Prostate gland (tissue), 2 donors: ENCODE measurements at regions not wholly inside any gene's neighbourhood (a gene's known extent, or its start where the extent isn't known, plus 50 kb on each side); places are given as distances from the start of the nearest gene placed in this dataset.

Experiments
- DNase-seq: peaks from one replicate; pipeline ENCODE4 v3.0.0-alpha.2; 2019; ENCODE audit warnings: low spot score
- H3K27ac ChIP-seq, 2 donors: fragments of 200-600 bp; sonication (generic); 2 replicates each; pipeline ENCODE4 v1.5.1; 2017 to 2019
- H3K27me3 ChIP-seq: fragments of 200-600 bp; sonication (generic); replicated peaks from 2 replicates; pipeline ENCODE4 v1.5.1; 2019; ENCODE audit not compliant: insufficient read depth
- H3K36me3 ChIP-seq, 2 donors: fragments of 200-600 bp; sonication (generic); 1 replicate in 1 of 2; 2 replicates in 1 of 2; pipeline versions ENCODE4 v1.5.1 to v1.8.1; 2017 to 2019
- H3K4me1 ChIP-seq: fragments of 200-600 bp; sonication (generic); replicated peaks from 2 replicates; pipeline ENCODE4 v1.5.1; 2019
- H3K4me3 ChIP-seq, 2 donors: fragments of 200-600 bp; sonication (generic); 2 replicates each; pipeline ENCODE4 v1.5.1; 2017 to 2019
- H3K9me3 ChIP-seq: fragments of 200-600 bp; sonication (generic); 2 replicates; pipeline ENCODE4 v1.5.1; 2017
- CTCF ChIP-seq, 4 experiments: fragments of 200-600 bp in 2 of 4; fragments of 450-650 bp in 2 of 4; sonication (generic) in 2 of 4; IDR thresholded peaks; 1 replicate in 3 of 4; 2 replicates in 1 of 4; pipeline ENCODE4 v1.5.1; 2016 to 2019; ENCODE audit warnings: antibody characterized with exemption in 4 of 4, mild to moderate bottlenecking in 2 of 4, moderate library complexity in 2 of 4
- POLR2A ChIP-seq: fragments of 450-650 bp; IDR thresholded peaks from one replicate; pipeline ENCODE4 v1.6.1; 2016; ENCODE audit warnings: antibody characterized with exemption, mild to moderate bottlenecking
- POLR2AphosphoS5 ChIP-seq: sonication (generic); formaldehyde crosslinking; IDR thresholded peaks from one replicate; pipeline ENCODE4 v1.6.1; 2017; ENCODE audit warnings: antibody characterized with exemption
- WGBS: methylation state at CpG from one replicate; pipeline ENCODE4 v1.1.5; 2018; 5-methylcytosine and 5-hydroxymethylcytosine counted together
- intact Hi-C: fragments of 100-400 bp; cut with DNase I; formaldehyde crosslinking; loops from one replicate; pipeline ENCODE4 v1.14.2; 2022

GRCh38 chr2:104736026-104736425 is 117.9 kb upstream of the POU3F3 start:
- Histone ChIP-seq H3K27ac (no peak overlapping the region), H3K36me3 (no peaks in the 10 kb centered on the region), H3K4me3 (no peak overlapping the region), H3K27me3 (no peaks in the 10 kb centered on the region), H3K9me3 (no peaks in the 10 kb centered on the region), H3K4me1 (no peaks in the 10 kb centered on the region)
- whole genome bisulfite sequencing: 90% methylated on average over 7 of the region's 7 CpGs
- no peak for DNase-seq
- intact Hi-C loops: no loop called here
- TF ChIP-seq CTCF (IDR thresholded peaks at IDR 0.05) (no peak), POLR2AphosphoS5 (no peak), POLR2A (no peak)

GRCh38 chr2:104741860-104742259 is 112.1 kb upstream of the POU3F3 start:
- intact Hi-C loops: no loop called here
- no peaks in the 10 kb centered on the region for H3K36me3 ChIP-seq
- no peaks in the 10 kb centered on the region for H3K27me3 ChIP-seq
- no peaks in the 10 kb centered on the region for H3K4me1 ChIP-seq
- WGBS: 97% methylated on average over 3 of the region's 3 CpGs
- no peaks in the 10 kb centered on the region for H3K9me3 ChIP-seq
- H3K27ac ChIP-seq: no peak overlapping the region
- H3K4me3 ChIP-seq: no peak overlapping the region
- no peak for DNase-seq
- TF ChIP-seq POLR2A (no peak), CTCF (IDR thresholded peaks at IDR 0.05) (no peak), POLR2AphosphoS5 (no peak)

- intact Hi-C loops: no loop called here
- H3K27ac ChIP-seq: no peak overlapping the region
- 87% methylated on average over 6 of the region's 6 CpGs for WGBS
- no peak for DNase-seq
- no peak overlapping the region for H3K4me3 ChIP-seq
- H3K36me3 ChIP-seq: no peaks in the 10 kb centered on the region
- no peaks in the 10 kb centered on the region for H3K9me3 ChIP-seq
- no peaks in the 10 kb centered on the region for H3K4me1 ChIP-seq
- H3K27me3 ChIP-seq: no peaks in the 10 kb centered on the region
- TF ChIP-seq CTCF (IDR thresholded peaks at IDR 0.05): no peak
- TF ChIP-seq POLR2A: no peak
Observed at GRCh38 chr2:104744537-104744936, 109.4 kb upstream of the POU3F3 start.

- Histone ChIP-seq H3K4me3 (no peak overlapping the region), H3K4me1 (no peaks in the 10 kb centered on the region), H3K27ac (no peak overlapping the region), H3K36me3 (no peaks in the 10 kb centered on the region), H3K9me3 (no peaks in the 10 kb centered on the region), H3K27me3 (no peaks in the 10 kb centered on the region)
- 33% methylated on average over 13 of the region's 13 CpGs for WGBS
- DNase-seq: no peak
- TF ChIP-seq CTCF (IDR thresholded peaks at IDR 0.05): no peak
- no peak for TF ChIP-seq POLR2A
- TF ChIP-seq POLR2AphosphoS5: no peak
- intact Hi-C loops: no loop called here
Observed at GRCh38 chr2:104745846-104746245, 108.1 kb upstream of the POU3F3 start.

- DNase-seq: no peak
- no peaks in the 10 kb centered on the region for H3K27me3 ChIP-seq
- intact Hi-C loops: no loop called here
Observed at GRCh38 chr2:104746299-104746698, 107.6 kb upstream of the POU3F3 start.

More at GRCh38 chr2:104746299-104746698, 107.6 kb upstream of the POU3F3 start:
- H3K4me1 ChIP-seq: no peaks in the 10 kb centered on the region
- no peaks in the 10 kb centered on the region for H3K9me3 ChIP-seq
- TF ChIP-seq CTCF (IDR thresholded peaks at IDR 0.05) (no peak), POLR2AphosphoS5 (no peak), POLR2A (no peak)
- no peaks in the 10 kb centered on the region for H3K36me3 ChIP-seq
- 83% methylated on average over 8 of the region's 8 CpGs for WGBS
- no peak overlapping the region for H3K27ac ChIP-seq
- H3K4me3 ChIP-seq: no peak overlapping the region
